ENCODE measurements at regions not wholly inside any gene's neighbourhood (a gene's known extent, or its start where the extent isn't known, plus 50 kb on each side); places are given as distances from the start of the nearest gene placed in this dataset.

- DNase-seq: no peak
These were observed 376.6 kb upstream of the XYLT1 start for GRCh38 chr16:17847234-17847795.

- no peak for DNase-seq
These were observed 375.3 kb upstream of the XYLT1 start for GRCh38 chr16:17846030-17846429.

DNA sequence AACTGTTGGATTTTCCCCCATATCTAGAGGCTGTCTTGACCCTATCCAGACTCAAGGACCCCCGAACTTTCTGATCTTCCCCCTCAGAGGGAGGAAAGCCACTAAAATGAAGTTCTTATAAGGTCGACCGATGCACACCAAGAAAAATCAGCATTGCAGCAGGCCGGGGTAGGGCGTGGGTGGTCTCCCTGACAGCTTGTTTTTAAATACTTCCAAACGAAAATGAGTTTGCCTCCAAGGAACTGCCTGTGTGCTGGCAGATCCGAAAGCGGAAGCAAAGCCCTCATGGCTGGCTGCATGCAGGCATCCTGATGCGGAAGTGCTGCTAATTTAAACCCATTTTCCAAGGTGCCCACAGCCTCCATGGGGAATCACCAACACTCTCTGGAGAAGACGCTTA lies 374.3 kb upstream of the XYLT1 start:
- no peak for DNase-seq

DNA sequence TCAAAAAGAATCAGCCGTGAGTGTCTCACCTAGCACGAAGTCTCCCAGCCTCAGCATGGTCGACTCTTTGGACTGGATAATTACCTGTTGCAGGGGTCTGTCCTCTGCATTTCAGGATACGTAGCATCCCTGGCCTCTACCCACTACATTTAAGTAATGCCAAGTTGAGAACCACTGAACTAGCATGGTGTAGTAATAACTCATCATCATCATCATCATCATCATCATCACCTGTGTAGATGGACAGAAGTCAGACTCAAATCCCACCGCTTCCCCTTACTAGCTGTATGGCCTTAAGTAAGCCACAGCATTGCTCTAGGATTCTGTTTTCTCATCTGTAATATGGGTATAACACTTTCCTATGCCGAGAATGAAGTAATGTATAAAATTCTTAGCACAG lies 373.1 kb upstream of the XYLT1 start:
- DNase-seq: no peak

DNA sequence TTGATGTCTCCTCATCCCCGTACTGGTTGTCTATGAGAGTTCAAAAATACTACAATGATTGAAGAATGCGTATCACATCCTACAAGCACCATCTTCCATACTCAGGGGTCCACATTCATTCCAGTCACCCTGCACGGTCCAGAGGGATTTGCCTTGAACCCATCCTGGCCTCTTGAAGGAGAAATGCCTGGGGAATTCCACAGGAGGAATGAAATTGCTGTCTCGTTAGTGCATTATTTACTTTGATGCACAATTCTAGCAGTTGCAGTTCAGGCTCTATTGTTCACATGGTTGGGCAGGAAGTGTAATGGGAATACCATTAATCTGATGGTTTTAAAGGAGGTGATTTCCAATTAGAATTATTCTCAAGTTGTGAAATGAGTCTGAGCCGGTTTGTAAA lies 369.1 kb upstream of the XYLT1 start:
- no peak for DNase-seq

DNA sequence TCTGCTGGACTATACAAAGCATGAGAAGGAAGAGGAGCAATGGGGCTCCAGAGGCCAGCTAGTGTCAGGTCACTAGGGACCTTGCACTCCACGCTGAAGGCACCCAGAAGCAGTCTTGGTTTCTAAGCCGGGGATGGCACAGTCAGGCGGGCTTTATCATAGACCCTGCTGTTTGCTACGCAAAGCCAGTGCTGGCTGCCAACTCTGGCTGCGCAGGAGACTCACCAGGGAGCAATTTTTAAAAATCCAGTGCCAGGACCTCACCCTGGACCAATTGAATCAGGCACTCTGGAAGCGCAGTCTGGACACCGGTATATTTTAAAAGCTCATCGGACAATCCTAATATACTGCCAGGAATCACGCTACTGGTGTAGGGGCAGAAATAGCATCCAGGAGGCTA lies 368.5 kb upstream of the XYLT1 start:
- DNase-seq: no peak

GRCh38 chr16:17836868-17837602 lies 366.3 kb upstream of the XYLT1 start:
- DNase-seq: no peak

- DNase-seq: no peak
These were observed 364.5 kb upstream of the XYLT1 start for GRCh38 chr16:17835118-17835876.

DNA sequence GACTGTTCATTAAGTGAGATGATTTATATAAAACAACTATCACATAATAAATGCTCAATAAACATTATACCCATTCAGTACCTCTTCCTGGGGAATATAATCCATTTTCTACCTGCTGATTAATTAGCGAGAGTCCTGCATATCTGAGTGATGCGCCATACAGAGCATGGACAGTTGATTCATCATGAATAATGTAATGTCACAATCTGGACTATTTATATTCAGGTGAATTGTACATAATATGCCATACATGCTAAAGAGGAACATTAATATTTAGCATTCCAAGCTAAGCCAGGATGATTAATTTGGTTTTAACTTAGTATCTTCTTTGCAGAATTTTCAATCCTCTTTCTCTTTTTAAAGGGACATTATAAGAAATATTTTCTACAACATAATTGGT lies 362.0 kb upstream of the XYLT1 start:
- no peak for DNase-seq

DNA sequence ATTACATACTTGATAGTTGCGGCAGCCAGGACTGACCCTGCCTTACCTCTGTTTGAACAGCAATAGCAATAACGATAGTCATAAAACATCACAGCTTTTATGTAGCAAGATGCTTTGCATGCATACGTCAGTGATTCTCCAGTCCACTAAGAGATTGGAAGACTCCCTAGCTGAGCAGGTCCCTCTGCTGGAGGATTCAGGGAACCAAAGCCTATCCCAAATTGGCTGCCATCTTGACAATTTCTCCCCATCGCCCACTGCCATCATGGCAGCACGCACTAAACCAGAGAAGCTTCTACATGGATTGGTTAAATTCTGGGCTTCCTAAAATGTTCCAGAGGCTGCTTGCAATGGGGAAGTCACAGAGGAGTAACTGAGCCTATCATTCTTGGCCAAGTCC lies 360.6 kb upstream of the XYLT1 start:
- DNase-seq: no peak

GRCh38 chr16:17830651-17831050 lies 359.9 kb upstream of the XYLT1 start:
- DNase-seq: no peak

GRCh38 chr16:17829811-17830210 lies 359.1 kb upstream of the XYLT1 start:
- DNase-seq: no peak

GRCh38 chr16:17828012-17828411 lies 357.3 kb upstream of the XYLT1 start:
- no peak for DNase-seq

GRCh38 chr16:17827313-17827712 lies 356.6 kb upstream of the XYLT1 start:
- no peak for DNase-seq

DNA sequence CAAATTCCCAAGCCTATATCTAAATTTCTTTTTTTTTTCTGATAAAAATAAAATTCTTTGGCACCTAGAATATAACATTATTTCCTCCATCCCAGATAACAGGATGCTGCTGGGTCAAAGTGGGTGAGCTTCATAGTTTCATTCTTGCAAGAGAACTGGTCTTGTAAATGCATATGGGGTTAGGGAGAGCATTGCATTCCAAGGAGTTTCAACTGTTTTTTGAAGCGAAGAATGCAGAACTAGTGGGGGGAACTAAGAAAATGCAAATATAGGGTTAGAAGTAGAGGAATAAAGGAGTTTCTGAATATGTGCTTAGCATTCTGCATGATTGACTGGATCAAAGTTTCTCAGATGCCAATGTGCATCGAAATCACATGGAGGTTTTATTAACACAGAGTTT lies 347.2 kb upstream of the XYLT1 start:
- no peak for DNase-seq

- no peak for DNase-seq
These were observed 346.5 kb upstream of the XYLT1 start for GRCh38 chr16:17817260-17817659.

- no peak for DNase-seq
These were observed 342.0 kb upstream of the XYLT1 start for GRCh38 chr16:17812771-17813170.

DNA sequence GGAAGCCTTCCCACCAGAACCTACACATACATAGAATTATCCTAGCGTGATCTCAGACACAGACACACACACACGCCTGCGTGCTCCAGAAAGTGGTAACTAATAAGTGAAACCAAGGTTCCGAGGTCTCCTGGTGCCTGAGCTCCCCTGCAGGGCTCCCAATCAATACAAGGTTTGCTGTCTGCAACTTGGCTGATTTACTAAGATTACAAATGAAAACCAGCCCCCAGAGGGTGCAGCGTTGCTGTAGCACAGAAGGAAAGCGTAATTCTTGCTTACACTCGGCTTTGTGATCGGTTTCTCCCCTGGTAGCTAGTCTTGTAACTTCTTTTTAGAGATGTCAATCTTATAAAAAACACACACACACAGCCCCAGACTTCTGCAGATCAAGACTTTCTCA lies 334.1 kb upstream of the XYLT1 start:
- no peak for DNase-seq

GRCh38 chr16:17803625-17804410 lies 333.1 kb upstream of the XYLT1 start:
- no peak for DNase-seq

GRCh38 chr16:17802571-17802970 lies 331.8 kb upstream of the XYLT1 start:
- no peak for DNase-seq

GRCh38 chr16:17801068-17801467 lies 330.3 kb upstream of the XYLT1 start:
- no peak for DNase-seq

- DNase-seq: no peak
These were observed 328.0 kb upstream of the XYLT1 start for GRCh38 chr16:17798716-17799115.

- DNase-seq: no peak
These were observed 322.6 kb upstream of the XYLT1 start for GRCh38 chr16:17793354-17793753.

DNA sequence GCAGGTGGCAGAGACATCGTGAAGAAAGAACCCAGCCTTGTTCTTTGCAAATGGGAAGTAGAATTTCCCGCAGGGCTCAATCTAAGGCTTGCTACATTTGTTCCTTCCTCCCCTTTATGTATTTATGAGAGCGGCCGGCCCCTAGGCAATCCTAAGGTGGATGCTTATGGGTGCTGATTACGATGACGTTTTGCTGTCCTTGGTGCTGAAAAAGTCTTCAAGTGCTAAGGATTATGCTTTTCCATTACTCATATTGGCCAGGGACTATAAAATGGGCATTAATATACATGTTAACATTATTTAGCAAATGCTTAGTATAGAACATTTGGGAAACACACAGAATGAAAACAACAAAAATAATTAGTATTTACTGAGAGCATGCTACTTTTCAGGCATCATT lies 313.3 kb upstream of the XYLT1 start:
- no peak for DNase-seq

All from activated naive CD4-positive, alpha-beta T cell (primary cell).